ENCODE measurements at regions not wholly inside any gene's neighbourhood (a gene's known extent, or its start where the extent isn't known, plus 50 kb on each side); places are given as distances from the start of the nearest gene placed in this dataset.

DNA sequence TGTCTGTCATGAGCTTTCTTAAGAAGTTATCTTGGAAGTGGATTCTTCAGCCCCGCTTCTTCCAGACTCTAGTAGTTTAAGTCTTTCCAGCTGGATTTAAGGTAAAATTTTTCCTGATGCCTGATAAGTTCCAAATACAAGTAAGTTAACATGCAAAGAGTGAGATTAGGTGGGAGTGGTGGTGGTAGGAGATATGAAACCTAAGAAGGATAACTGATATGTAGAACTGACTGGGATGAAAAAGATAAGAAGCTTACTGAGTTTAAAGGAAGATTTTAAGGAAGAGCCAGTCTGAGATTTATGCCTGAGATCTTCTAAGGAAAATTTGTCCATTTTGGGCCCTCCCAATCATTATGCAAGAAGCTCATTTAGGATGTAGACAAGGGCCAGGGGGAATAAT, 250.9 kb upstream of the SYT10 start:
- TF ChIP-seq, protein P1, sequence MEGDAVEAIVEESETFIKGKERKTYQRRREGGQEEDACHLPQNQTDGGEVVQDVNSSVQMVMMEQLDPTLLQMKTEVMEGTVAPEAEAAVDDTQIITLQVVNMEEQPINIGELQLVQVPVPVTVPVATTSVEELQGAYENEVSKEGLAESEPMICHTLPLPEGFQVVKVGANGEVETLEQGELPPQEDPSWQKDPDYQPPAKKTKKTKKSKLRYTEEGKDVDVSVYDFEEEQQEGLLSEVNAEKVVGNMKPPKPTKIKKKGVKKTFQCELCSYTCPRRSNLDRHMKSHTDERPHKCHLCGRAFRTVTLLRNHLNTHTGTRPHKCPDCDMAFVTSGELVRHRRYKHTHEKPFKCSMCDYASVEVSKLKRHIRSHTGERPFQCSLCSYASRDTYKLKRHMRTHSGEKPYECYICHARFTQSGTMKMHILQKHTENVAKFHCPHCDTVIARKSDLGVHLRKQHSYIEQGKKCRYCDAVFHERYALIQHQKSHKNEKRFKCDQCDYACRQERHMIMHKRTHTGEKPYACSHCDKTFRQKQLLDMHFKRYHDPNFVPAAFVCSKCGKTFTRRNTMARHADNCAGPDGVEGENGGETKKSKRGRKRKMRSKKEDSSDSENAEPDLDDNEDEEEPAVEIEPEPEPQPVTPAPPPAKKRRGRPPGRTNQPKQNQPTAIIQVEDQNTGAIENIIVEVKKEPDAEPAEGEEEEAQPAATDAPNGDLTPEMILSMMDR (IDR thresholded peaks at IDR 0.05 in 2 of 3, conservative IDR thresholded peaks at IDR 0.05 in 1 of 3; ENCODE audit: borderline replicate concordance in 1 of 3, insufficient read depth in 1 of 3, low read depth in 2 of 3, low read length in 2 of 3): no peak
- TF ChIP-seq POLR2AphosphoS5 (IDR thresholded peaks at IDR 0.05; ENCODE audit: low read depth, low read length) (no peak), FOSL1 (IDR thresholded peaks at IDR 0.05; ENCODE audit: low read depth) (no peak), ZFX (IDR thresholded peaks at IDR 0.05) (no peak), EZH2 (IDR thresholded peaks at IDR 0.05) (no peak), POLR2A (IDR thresholded peaks at IDR 0.05; ENCODE audit: borderline replicate concordance, extremely low read depth, insufficient read depth, insufficient read length) (no peak), ZNF274 (IDR thresholded peaks at IDR 0.05; ENCODE audit: low read depth, low read length) (no peak), YY1 (IDR thresholded peaks at IDR 0.05; ENCODE audit: extremely low read depth, insufficient replicate concordance, low read depth, low read length) (no peak), CEBPB (IDR thresholded peaks at IDR 0.05; ENCODE audit: low read depth) (no peak), EZH2phosphoT487 (IDR thresholded peaks at IDR 0.05; ENCODE audit: borderline replicate concordance) (no peak), CBX3 (IDR thresholded peaks at IDR 0.05; ENCODE audit: low read depth) (no peak)
- TF ChIP-seq, protein P2, sequence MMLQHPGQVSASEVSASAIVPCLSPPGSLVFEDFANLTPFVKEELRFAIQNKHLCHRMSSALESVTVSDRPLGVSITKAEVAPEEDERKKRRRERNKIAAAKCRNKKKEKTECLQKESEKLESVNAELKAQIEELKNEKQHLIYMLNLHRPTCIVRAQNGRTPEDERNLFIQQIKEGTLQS (IDR thresholded peaks at IDR 0.05): no peak

Measured in HCT116 (cell line).